ENCODE measurements at regions not wholly inside any gene's neighbourhood (a gene's known extent, or its start where the extent isn't known, plus 50 kb on each side); places are given as distances from the start of the nearest gene placed in this dataset.
"Not testable (repeated sequence)": the region's sequence is repeated elsewhere in the genome, so short reads cannot be mapped to it uniquely, and the experiment has no call there.

GRCh38 chr3:86887876-86888275 lies 103.1 kb downstream of the VGLL3 start:
- no peak for DNase-seq

GRCh38 chr3:86880066-86880465 lies 110.9 kb downstream of the VGLL3 start:
- no peak for DNase-seq

- DNase-seq: not testable (repeated sequence)
Observed at GRCh38 chr3:86876504-86877181, 114.3 kb downstream of the VGLL3 start.

- DNase-seq: not testable (repeated sequence)
Observed at GRCh38 chr3:86874790-86875189, 116.2 kb downstream of the VGLL3 start.

GRCh38 chr3:86869566-86869965 lies 121.4 kb downstream of the VGLL3 start:
- no peak for DNase-seq

GRCh38 chr3:86867982-86868381 lies 123.0 kb downstream of the VGLL3 start:
- DNase-seq: no peak

- DNase-seq: no peak
Observed at GRCh38 chr3:86865506-86865905, 125.4 kb downstream of the VGLL3 start.

GRCh38 chr3:86856711-86857110 lies 134.2 kb downstream of the VGLL3 start:
- no peak for DNase-seq

GRCh38 chr3:86849991-86850390 lies 141.0 kb downstream of the VGLL3 start:
- no peak for DNase-seq

GRCh38 chr3:86845726-86846125 lies 145.2 kb downstream of the VGLL3 start:
- no peak for DNase-seq

GRCh38 chr3:86838927-86839326 lies 152.0 kb downstream of the VGLL3 start:
- DNase-seq: no peak

- no peak for DNase-seq
Observed at GRCh38 chr3:86837871-86838270, 153.1 kb downstream of the VGLL3 start.

GRCh38 chr3:86830566-86830965 lies 160.4 kb downstream of the VGLL3 start:
- no peak for DNase-seq

- DNase-seq: no peak
Observed at GRCh38 chr3:86828751-86829150, 162.2 kb downstream of the VGLL3 start.

- not testable (repeated sequence) for DNase-seq
Observed at GRCh38 chr3:86827582-86827981, 163.4 kb downstream of the VGLL3 start.

- no peak for DNase-seq
Observed at GRCh38 chr3:86826292-86826691, 164.7 kb downstream of the VGLL3 start.

- no peak for DNase-seq
Observed at GRCh38 chr3:86815880-86816279, 175.1 kb downstream of the VGLL3 start.

GRCh38 chr3:86814918-86815655 lies 175.9 kb downstream of the VGLL3 start:
- DNase-seq: no peak

- no peak for DNase-seq
Observed at GRCh38 chr3:86814321-86814720, 176.6 kb downstream of the VGLL3 start.

- DNase-seq: no peak
Observed at GRCh38 chr3:86801921-86802320, 189.0 kb downstream of the VGLL3 start.

- no peak for DNase-seq
Observed at GRCh38 chr3:86801066-86801465, 189.9 kb downstream of the VGLL3 start.

GRCh38 chr3:86800116-86800515 lies 190.8 kb downstream of the VGLL3 start:
- DNase-seq: no peak

- no peak for DNase-seq
Observed at GRCh38 chr3:86797946-86798345, 193.0 kb downstream of the VGLL3 start.

GRCh38 chr3:86794361-86795065 lies 196.4 kb downstream of the VGLL3 start:
- DNase-seq: no peak
